Neuron (in vitro differentiated cells): ENCODE measurements at regions not wholly inside any gene's neighbourhood (a gene's known extent, or its start where the extent isn't known, plus 50 kb on each side); places are given as distances from the start of the nearest gene placed in this dataset.

Source experiments
- H2AFZ ChIP-seq: one replicate; pipeline ENCODE4 v1.6.1; 2013; ENCODE audit warnings: low read depth, mild to moderate bottlenecking, inconsistent platforms, low read length, moderate library complexity
- H3K27me3 ChIP-seq: one replicate; pipeline ENCODE4 v1.6.1; 2013; ENCODE audit warnings: low read length; ENCODE audit not compliant: insufficient read depth
- H3K36me3 ChIP-seq: one replicate; pipeline ENCODE4 v1.6.1; 2013; ENCODE audit warnings: low read length; ENCODE audit not compliant: insufficient read depth
- H3K4me1 ChIP-seq: one replicate; pipeline ENCODE4 v1.6.1; 2013; ENCODE audit warnings: low read length; ENCODE audit not compliant: insufficient read depth
- H3K4me3 ChIP-seq: 2 replicates; pipeline ENCODE4 v1.5.1; 2013; ENCODE audit warnings: mild to moderate bottlenecking, low read length, moderate library complexity
- H3K9me3 ChIP-seq: one replicate; pipeline ENCODE4 v1.6.1; 2013; ENCODE audit warnings: low read length

DNA sequence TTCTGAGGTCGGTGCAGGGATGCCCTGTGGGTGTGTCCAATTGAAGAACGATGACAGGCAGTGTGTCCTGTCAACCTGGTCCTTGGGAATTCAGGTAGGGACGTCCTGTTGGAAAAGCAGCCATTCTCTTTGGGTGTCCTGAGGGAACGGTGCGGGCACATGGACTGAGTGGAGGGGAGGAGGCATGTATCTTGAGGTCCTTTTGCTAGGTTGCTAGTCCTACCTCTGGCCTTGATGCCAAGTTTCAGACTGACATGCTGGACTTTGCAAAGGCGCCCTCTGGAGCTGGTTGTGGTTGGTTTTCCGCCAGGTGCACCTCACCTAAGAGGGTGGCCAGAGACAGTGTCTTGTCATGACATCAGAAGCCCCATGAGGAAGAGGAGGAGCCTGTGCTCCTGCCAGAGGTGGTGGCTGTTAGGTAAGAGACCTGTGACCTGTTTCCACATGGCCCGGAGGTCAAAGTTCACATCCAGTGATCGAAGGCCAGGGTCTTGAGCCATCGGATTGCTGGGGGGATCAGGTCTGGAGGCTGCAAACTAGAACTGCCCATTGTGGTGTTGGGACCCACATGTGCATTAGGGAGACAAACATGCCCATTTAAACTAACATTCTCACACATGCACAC lies 106.3 kb downstream of the SNRPN start:
- H3K4me1 ChIP-seq, result no peaks in the 10 kb centered on the region
- H2AFZ ChIP-seq, result no peak overlapping the region
- peaks cover 98% of the 10 kb centered on the region for H3K9me3 ChIP-seq
- no peak overlapping the region for H3K4me3 ChIP-seq
- H3K27me3 ChIP-seq, result no peaks in the 10 kb centered on the region
- peaks cover 94% of the 10 kb centered on the region for H3K36me3 ChIP-seq

DNA sequence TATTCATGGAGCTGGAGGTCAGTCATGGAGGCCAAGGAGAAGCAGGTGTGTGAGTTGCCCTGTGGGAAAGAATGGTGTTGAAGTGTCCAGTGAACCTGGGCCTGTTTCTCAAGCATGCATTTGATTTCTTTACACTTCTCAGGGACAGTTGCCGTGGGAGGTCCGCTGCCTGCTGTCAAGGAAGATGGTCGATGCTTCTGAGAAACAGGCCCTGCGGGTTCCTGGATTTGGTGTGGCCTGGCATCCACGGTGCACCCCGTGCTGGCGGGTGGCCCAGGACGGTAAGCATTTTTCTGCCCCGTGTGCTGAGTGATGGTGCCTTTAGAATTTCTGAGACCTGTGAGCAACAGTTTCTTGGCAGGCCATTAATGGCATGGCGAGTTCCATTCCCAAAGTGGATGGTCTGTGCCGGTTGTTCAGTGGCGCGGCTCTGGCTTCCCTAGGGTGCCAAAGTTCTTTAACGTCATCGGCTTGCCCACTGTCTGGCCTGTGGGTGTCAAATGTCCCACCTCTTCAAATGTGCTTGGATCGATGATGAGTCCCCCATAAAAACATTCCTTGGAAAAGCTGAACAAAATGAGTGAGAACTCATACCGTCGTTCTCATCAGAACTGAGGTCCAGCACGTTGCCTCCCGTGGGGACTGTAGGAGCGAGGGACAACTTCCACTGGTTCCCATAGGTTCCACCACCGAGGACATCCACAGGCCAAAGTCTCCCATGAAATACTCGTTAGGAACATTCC lies 107.2 kb downstream of the SNRPN start:
- Histone ChIP-seq H3K36me3 (peaks cover 96% of the 10 kb centered on the region), H3K9me3 (peaks cover 99% of the 10 kb centered on the region), H3K27me3 (no peaks in the 10 kb centered on the region), H3K4me3 (no peak overlapping the region), H2AFZ (no peak overlapping the region), H3K4me1 (no peaks in the 10 kb centered on the region)

DNA sequence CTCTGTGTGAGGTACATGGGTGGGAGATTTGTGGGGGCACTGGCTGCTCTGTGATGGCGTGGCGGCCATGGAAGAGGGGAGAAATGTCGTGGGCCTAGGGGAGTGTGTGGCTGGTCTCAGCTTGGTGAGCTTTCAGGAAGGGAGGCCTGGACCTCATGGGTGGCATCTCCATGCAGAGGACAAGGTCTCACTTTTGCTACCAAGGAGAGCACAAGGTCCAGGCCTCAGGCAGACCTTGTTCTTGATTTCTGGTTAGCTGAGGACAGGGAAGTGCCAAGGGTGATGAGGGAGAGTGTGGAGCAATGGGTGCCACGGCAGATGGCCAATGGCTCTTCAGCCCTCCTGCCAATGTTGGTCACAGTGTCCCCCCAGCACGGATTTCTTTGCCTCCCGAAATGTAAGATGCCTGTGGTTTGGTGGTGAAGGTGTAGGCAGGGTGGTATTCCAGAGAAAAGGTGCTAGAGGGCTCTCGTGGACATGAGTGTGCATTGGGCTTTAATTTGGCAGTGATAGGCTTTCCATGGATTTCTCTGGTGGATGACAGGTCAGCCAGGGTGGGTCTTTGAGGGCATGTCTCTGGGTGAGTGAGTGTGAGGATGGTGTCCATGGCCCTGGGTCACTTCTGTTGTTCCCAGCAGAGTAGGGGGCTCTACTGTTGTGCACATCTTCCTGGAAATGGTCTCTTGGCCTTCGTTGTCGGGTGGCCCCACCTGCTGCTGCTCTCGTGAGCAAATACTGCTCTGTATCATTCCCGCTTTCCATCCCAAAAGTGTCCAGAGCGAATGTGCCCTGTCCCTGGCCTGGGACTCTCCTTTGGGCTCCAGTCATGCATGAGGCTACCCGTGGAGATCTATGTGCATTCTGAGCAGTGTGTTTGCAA lies 108.0 kb downstream of the SNRPN start:
- no peak overlapping the region for H3K4me3 ChIP-seq
- no peaks in the 10 kb centered on the region for H3K27me3 ChIP-seq
- H3K9me3 ChIP-seq, result peaks cover 99% of the 10 kb centered on the region
- peaks cover 96% of the 10 kb centered on the region for H3K36me3 ChIP-seq
- H2AFZ ChIP-seq, result no peak overlapping the region
- no peaks in the 10 kb centered on the region for H3K4me1 ChIP-seq

DNA sequence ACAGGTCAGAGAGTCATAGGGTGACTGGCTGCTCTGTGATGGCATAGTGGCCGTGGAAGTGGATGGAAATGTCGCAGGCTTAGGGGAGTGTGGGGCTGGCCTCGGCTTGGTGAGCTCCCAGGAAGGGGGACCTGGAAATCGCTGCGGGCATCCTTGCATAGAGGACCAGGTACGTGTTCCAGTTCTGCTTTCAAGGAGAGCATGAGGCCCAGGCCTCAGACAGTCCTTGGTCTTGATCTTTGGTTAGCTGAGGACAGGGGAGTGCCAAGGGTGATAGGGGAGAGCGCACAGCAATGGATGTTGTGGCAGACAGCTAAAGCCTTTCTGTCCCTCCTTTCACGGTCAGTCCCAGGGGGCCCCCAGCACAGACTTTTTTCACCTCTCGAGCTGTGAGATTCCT lies 110.5 kb downstream of the SNRPN start:
- Histone ChIP-seq H2AFZ (no peak overlapping the region), H3K27me3 (no peaks in the 10 kb centered on the region), H3K36me3 (peaks cover 96% of the 10 kb centered on the region), H3K4me3 (no peak overlapping the region), H3K4me1 (no peaks in the 10 kb centered on the region), H3K9me3 (peaks cover 99% of the 10 kb centered on the region)

DNA sequence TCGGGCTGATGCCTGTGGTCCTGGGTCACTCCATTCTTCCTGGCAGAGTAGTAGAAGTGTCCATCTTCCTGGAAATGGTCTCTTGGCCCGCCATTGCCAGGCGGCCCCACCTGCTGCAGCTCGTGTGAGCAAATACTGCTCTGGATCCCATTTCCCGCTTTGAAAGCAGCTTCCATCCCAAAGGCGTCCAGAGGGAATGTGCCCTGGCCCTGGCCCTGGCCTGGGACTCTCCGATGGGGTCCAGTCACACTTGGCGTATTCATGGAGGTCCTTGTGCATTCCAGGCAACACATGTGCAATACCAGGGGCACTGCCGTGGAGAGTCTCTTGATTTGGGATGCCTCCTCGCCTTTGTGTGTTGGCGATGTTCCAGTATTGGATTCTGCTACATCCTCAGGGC lies 111.1 kb downstream of the SNRPN start:
- peaks cover 99% of the 10 kb centered on the region for H3K9me3 ChIP-seq
- no peak overlapping the region for H3K4me3 ChIP-seq

DNA sequence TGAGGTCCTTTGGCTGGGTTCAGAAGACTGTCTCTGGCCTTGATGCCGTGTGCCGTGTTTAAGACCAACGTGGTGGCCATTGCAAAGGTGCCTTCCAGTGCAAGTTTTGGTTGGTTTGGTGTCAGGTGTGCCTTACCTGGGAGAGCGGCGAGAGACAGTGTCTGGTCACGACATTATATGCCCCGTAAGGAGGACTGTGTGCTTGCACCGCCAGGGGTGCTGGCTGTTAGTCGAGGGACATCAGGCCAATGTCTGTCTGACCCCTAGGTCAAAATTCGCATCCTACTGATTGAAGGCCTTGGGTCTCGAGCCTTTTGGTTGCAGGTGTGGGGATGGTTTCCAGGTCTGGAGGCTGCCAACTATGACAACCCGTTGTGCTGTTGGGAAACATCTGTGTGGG lies 111.9 kb downstream of the SNRPN start:
- H3K4me3 ChIP-seq, result no peak overlapping the region
- no peak overlapping the region for H2AFZ ChIP-seq
- H3K9me3 ChIP-seq, result peaks cover 99% of the 10 kb centered on the region
- H3K36me3 ChIP-seq, result peaks cover 96% of the 10 kb centered on the region
- H3K27me3 ChIP-seq, result no peaks in the 10 kb centered on the region
- H3K4me1 ChIP-seq, result no peaks in the 10 kb centered on the region

More for the DNA sequence above, 111.1 kb downstream of the SNRPN start:
- no peaks in the 10 kb centered on the region for H3K27me3 ChIP-seq
- H3K4me1 ChIP-seq, result no peaks in the 10 kb centered on the region
- peaks cover 96% of the 10 kb centered on the region for H3K36me3 ChIP-seq
- no peak overlapping the region for H2AFZ ChIP-seq

DNA sequence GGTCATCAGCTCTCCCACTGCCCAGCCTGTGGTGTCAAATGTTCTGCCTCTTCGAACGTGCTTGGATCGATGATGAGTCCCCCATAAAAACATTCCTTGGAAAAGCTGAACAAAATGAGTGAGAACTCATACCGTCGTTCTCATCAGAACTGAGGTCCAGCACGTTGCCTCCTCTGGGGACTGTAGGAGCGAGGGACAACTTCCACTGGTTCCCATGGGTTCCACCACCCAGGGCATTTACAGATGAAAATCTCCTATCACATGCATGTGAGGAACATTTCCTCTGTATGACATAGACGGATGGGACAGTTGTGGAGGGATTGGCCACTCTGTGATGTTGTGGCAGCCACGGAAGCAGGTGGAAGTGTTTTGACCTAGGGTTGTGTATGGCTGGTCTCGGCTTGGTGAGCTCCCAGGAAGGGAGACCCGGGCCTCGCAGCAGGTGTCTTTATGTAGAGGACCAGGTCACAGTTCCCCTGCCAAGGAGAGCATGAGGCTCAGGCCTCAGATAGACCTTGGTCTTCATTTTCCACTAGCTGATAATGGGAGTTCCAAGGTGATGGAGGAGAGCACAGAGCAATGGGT lies 113.0 kb downstream of the SNRPN start:
- Histone ChIP-seq H2AFZ (no peak overlapping the region), H3K27me3 (no peaks in the 10 kb centered on the region), H3K4me1 (no peaks in the 10 kb centered on the region), H3K9me3 (peaks cover 100% of the 10 kb centered on the region), H3K4me3 (no peak overlapping the region), H3K36me3 (peaks cover 97% of the 10 kb centered on the region)

DNA sequence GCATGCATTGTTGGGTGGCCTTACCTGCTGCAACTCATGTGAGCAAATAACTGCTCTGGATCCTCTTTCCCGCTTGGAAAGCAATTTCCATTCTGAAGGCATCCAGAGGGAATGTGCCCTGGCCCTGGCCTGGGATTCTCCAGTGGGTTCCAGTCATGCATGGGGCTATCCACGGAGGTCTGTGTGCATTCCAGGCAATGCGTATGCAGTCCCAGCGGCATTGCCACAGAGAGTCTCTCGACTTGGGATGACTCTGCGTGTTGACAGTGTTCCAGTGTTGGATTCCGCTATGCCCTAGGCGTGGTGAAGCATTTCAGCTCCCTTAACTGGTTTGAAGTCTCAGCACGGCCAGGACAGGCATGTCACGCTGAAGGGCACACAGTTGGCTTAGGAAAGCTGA lies 113.9 kb downstream of the SNRPN start:
- no peak overlapping the region for H2AFZ ChIP-seq
- H3K36me3 ChIP-seq, result peaks cover 97% of the 10 kb centered on the region
- no peaks in the 10 kb centered on the region for H3K27me3 ChIP-seq
- H3K4me3 ChIP-seq, result no peak overlapping the region
- H3K4me1 ChIP-seq, result no peaks in the 10 kb centered on the region
- H3K9me3 ChIP-seq, result peaks cover 100% of the 10 kb centered on the region

DNA sequence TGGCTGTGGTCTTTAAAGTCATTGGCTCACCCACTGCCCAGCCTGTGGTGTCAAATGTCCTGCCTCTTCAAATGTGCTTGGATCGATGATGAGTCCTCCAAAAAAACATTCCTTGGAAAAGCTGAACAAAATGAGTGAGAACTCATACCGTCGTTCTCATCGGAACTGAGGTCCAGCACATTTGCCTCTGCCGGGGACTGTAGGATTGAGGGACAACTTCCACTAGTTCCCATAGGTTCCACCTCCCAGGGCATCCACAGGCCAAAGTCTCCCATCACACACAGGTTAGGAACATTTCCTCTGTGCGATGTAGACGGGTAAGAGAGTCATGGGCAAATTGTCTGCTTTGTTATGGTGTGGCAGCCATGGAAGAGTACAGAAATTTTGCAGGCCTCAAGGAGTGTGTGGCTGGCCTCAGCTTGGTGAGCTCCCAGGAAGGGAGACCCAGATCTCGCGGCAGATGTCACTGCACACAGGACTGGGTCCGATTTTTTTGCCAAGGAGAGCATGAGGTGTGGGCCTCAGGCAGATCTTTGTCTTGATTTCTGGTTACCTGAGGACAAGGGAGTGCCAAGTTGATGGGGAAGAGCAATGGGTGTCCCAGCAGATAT lies 115.7 kb downstream of the SNRPN start:
- Histone ChIP-seq H3K4me3 (no peak overlapping the region), H2AFZ (no peak overlapping the region), H3K27me3 (no peaks in the 10 kb centered on the region), H3K36me3 (peaks cover 98% of the 10 kb centered on the region), H3K9me3 (peaks cover 99% of the 10 kb centered on the region), H3K4me1 (no peaks in the 10 kb centered on the region)

DNA sequence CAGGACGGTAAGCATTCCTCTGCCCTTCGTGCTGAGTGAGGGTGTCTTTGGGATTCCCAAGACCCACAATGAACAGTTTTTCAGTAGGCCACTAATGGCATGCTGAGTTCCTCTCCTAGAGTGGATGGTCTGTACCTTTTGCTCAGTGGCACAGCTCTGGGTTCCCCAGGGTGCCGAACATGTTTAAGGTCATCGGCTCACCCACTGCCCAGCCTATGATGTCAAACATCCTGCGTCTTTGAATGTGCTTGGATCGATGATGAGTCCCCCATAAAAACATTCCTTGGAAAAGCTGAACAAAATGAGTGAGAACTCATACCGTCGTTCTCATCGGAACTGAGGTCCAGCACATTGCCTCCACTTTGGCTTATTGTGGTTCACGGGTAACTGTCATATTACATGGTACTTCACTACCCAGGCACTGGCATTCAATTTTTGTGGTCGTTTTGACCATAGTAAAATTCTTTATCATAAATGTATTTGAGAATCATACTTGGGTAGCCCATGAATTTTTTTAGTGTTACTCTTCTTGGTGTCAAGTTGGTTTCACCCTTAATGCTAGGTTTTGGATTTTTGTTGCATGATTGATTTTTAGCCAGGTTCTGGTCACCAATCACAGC lies 118.2 kb downstream of the SNRPN start:
- no peak overlapping the region for H2AFZ ChIP-seq
- H3K9me3 ChIP-seq, result peaks cover 99% of the 10 kb centered on the region
- no peak overlapping the region for H3K4me3 ChIP-seq
- no peaks in the 10 kb centered on the region for H3K4me1 ChIP-seq
- H3K36me3 ChIP-seq, result peaks cover 99% of the 10 kb centered on the region
- H3K27me3 ChIP-seq, result no peaks in the 10 kb centered on the region

DNA sequence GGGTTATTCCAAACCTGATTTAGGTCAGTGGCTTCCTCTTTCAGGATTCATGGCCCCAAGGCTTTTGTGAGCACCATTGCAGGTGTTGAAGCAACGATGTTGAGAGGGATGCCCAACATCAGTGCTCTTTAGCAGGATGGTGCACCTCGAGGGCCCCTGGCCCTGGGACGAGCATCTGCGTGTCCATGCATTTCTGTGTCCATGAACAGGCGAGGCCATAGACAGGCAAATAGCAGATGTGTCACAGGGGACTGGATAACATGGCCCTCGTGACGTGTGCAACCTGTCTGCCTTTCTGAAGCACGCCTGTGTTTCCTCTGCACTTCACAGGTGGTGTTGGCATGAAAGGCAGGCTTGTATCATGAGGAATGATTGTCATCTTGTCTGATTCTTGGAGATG lies 132.3 kb downstream of the SNRPN start:
- H2AFZ ChIP-seq, result no peak overlapping the region
- H3K4me3 ChIP-seq, result no peak overlapping the region
- H3K4me1 ChIP-seq, result no peaks in the 10 kb centered on the region
- H3K27me3 ChIP-seq, result no peaks in the 10 kb centered on the region
- H3K36me3 ChIP-seq, result peaks cover 89% of the 10 kb centered on the region
- H3K9me3 ChIP-seq, result peaks cover 83% of the 10 kb centered on the region

DNA sequence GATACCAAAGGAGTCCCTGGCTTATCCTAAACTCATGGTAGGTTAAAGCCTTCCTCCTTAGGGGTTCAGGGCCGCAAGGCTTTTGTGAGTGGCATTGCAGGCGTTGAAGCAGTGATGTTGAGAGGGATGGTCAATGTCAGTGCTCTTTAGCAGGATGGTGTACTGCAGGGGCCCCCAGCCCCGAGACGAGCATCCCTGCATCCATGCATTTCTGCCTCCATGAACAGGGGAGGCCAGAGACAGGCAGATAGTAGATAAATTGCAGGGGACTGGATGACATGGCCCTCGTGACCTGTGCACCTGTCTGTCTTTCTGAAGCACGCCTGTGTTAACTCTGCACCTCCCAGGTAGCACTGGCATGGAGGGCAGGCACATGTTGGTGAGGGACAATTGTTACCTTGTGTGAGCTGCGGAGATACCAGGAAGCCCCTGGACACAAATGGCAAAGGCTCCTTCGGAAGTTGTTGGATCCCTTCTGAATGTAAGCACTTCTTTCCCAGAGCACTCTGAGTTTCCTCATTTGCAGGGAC lies 133.5 kb downstream of the SNRPN start:
- H3K4me3 ChIP-seq, result no peak overlapping the region
- peaks cover 74% of the 10 kb centered on the region for H3K9me3 ChIP-seq
- no peaks in the 10 kb centered on the region for H3K4me1 ChIP-seq
- no peak overlapping the region for H2AFZ ChIP-seq
- H3K27me3 ChIP-seq, result no peaks in the 10 kb centered on the region
- peaks cover 84% of the 10 kb centered on the region for H3K36me3 ChIP-seq
